Neural progenitor cell (in vitro differentiated cells): ENCODE measurements at regions not wholly inside any gene's neighbourhood (a gene's known extent, or its start where the extent isn't known, plus 50 kb on each side); places are given as distances from the start of the nearest gene placed in this dataset.

ENCODE experiments used
- CTCF ChIP-seq: fragments of 200-600 bp; sonication (generic); IDR thresholded peaks from 2 replicates; pipeline ENCODE4 v1.5.1; 2017; ENCODE audit warnings: antibody characterized with exemption, mild to moderate bottlenecking
- EZH2 ChIP-seq: fragments of 200-600 bp; sonication (generic); IDR thresholded peaks from 2 replicates; pipeline ENCODE4 v1.6.1; 2017; ENCODE audit warnings: antibody characterized with exemption, mild to moderate bottlenecking, moderate library complexity
- EZH2phosphoT487 ChIP-seq: fragments of 200-600 bp; sonication (generic); IDR thresholded peaks from 2 replicates; pipeline ENCODE4 v1.6.1; 2017; ENCODE audit warnings: antibody characterized with exemption

- TF ChIP-seq CTCF (no peak), EZH2 (no peak), EZH2phosphoT487 (no peak)
Measured at GRCh38 chr4:178611062-178611461, 1168.8 kb upstream of the AGA start.
